Astrocyte (in vitro differentiated cells and primary cell): ENCODE measurements at regions not wholly inside any gene's neighbourhood (a gene's known extent, or its start where the extent isn't known, plus 50 kb on each side); places are given as distances from the start of the nearest gene placed in this dataset.
A peak's percentile ranks its signal among the peaks of the same experiment; 100 is the strongest.

ENCODE experiments used
- DNase-seq: peaks from one replicate; pipeline ENCODE4 v3.0.0-alpha.2; 2010; ENCODE audit warnings: low read depth
- FAIRE-seq: peaks from 2 replicates; lab custom pipeline; 2011; peaks lifted over from hg19 to GRCh38; lab: Jason Lieb, UNC
- H2AFZ ChIP-seq: 2 replicates; pipeline ENCODE4 v1.6.0; 2012; ENCODE audit warnings: low read depth, low read length, inconsistent platforms
- H3K27ac ChIP-seq: 2 replicates; pipeline ENCODE4 v1.5.1; 2011; ENCODE audit warnings: low read depth, low read length, inconsistent platforms
- H3K27me3 ChIP-seq: 2 replicates; pipeline ENCODE4 v1.6.0; 2011; ENCODE audit warnings: low read length, inconsistent platforms; ENCODE audit not compliant: insufficient read depth
- H3K36me3 ChIP-seq: 2 replicates; pipeline ENCODE4 v1.5.1; 2011; ENCODE audit warnings: low read length, inconsistent platforms; ENCODE audit not compliant: insufficient read depth
- H3K4me1 ChIP-seq: 2 replicates; pipeline ENCODE4 v1.5.1; 2011; ENCODE audit warnings: low read length, inconsistent platforms; ENCODE audit not compliant: insufficient read depth
- H3K4me2 ChIP-seq: 2 replicates; pipeline ENCODE4 v1.6.0; 2012; ENCODE audit warnings: low read length, inconsistent platforms
- H3K4me3 ChIP-seq: 2 replicates; pipeline ENCODE4 v1.5.1; 2011; ENCODE audit warnings: low read depth, mild to moderate bottlenecking, low read length, inconsistent platforms; ENCODE audit not compliant: insufficient read depth
- H3K79me2 ChIP-seq: 2 replicates; pipeline ENCODE4 v1.6.0; 2012; ENCODE audit warnings: mild to moderate bottlenecking, low read length, inconsistent platforms; ENCODE audit not compliant: insufficient read depth
- H3K9ac ChIP-seq: 2 replicates; pipeline ENCODE4 v1.6.0; 2012; ENCODE audit warnings: mild to moderate bottlenecking, low read length, inconsistent platforms
- H3K9me3 ChIP-seq: 2 replicates; pipeline ENCODE4 v1.5.1; 2012; ENCODE audit warnings: low read depth, mild to moderate bottlenecking, low read length, inconsistent platforms; ENCODE audit not compliant: insufficient read depth
- H4K20me1 ChIP-seq: 2 replicates; pipeline ENCODE4 v1.6.0; 2012; ENCODE audit warnings: low read length, inconsistent platforms; ENCODE audit not compliant: insufficient read depth
- H3K27ac Mint-ChIP-seq: one replicate; pipeline ENCODE4 v1.8.0; 2021; ENCODE audit warnings: mild to moderate bottlenecking, mixed read lengths; ENCODE audit not compliant: unreplicated experiment
- H3K27me3 Mint-ChIP-seq: one replicate; pipeline ENCODE4 v1.8.0; 2021; ENCODE audit warnings: low read depth, mixed read lengths; ENCODE audit not compliant: unreplicated experiment
- H3K36me3 Mint-ChIP-seq: one replicate; pipeline ENCODE4 v1.8.0; 2021; ENCODE audit warnings: low read depth, mixed read lengths; ENCODE audit not compliant: unreplicated experiment
- H3K4me1 Mint-ChIP-seq: one replicate; pipeline ENCODE4 v1.8.0; 2021; ENCODE audit warnings: low read depth, mixed read lengths; ENCODE audit not compliant: unreplicated experiment
- H3K4me3 Mint-ChIP-seq: one replicate; pipeline ENCODE4 v1.8.0; 2021; ENCODE audit warnings: mild to moderate bottlenecking, moderate library complexity, mixed read lengths; ENCODE audit not compliant: unreplicated experiment
- H3K9me3 Mint-ChIP-seq: one replicate; pipeline ENCODE4 v1.8.0; 2021; ENCODE audit warnings: mild to moderate bottlenecking, mixed read lengths; ENCODE audit not compliant: unreplicated experiment
- CTCF ChIP-seq: IDR thresholded peaks from 2 replicates; pipeline ENCODE4 v1.5.1; 2011; ENCODE audit warnings: low read depth, mild to moderate bottlenecking, inconsistent platforms, low read length, moderate library complexity; ENCODE audit not compliant: insufficient read depth
- EZH2 ChIP-seq: IDR thresholded peaks from 2 replicates; pipeline ENCODE4 v1.6.1; 2012; ENCODE audit warnings: mild to moderate bottlenecking, low read length, inconsistent platforms; ENCODE audit not compliant: insufficient read depth

GRCh38 chr5:8585230-8586018, 716.5 kb downstream of the MTRR start:
- no peaks in the 10 kb centered on the region for H3K36me3 Mint-ChIP-seq
- Histone ChIP-seq H3K4me3 (no peak overlapping the region), H3K27me3 (no peaks in the 10 kb centered on the region), H3K79me2 (no peaks in the 10 kb centered on the region), H3K36me3 (no peaks in the 10 kb centered on the region), H4K20me1 (no peaks in the 10 kb centered on the region), H3K4me2 (no peak overlapping the region), H2AFZ (no peak overlapping the region), H3K4me1 (no peaks in the 10 kb centered on the region), H3K9ac (no peak overlapping the region), H3K9me3 (no peaks in the 10 kb centered on the region), H3K27ac (no peak overlapping the region)
- no peak for TF ChIP-seq EZH2
- peak; percentile 2 for TF ChIP-seq CTCF
- no peak for DNase-seq
- H3K9me3 Mint-ChIP-seq, result no peaks in the 10 kb centered on the region
- H3K4me1 Mint-ChIP-seq, result no peaks in the 10 kb centered on the region
- H3K4me3 Mint-ChIP-seq, result no peak overlapping the region
- no peak for FAIRE-seq
- no peak overlapping the region for H3K27ac Mint-ChIP-seq
- peaks cover 17% of the 10 kb centered on the region for H3K27me3 Mint-ChIP-seq

- H3K4me3 ChIP-seq, result no peak overlapping the region
- no peaks in the 10 kb centered on the region for H3K4me1 ChIP-seq
- no peaks in the 10 kb centered on the region for H3K4me1 Mint-ChIP-seq
- H3K27ac ChIP-seq, result no peak overlapping the region
- no peaks in the 10 kb centered on the region for H3K36me3 Mint-ChIP-seq
- no peak for FAIRE-seq
- no peaks in the 10 kb centered on the region for H3K9me3 ChIP-seq
- no peak for TF ChIP-seq CTCF
- no peak for TF ChIP-seq EZH2
- H3K4me3 Mint-ChIP-seq, result no peak overlapping the region
- H3K4me2 ChIP-seq, result no peak overlapping the region
- H3K27me3 Mint-ChIP-seq, result no peaks in the 10 kb centered on the region
- no peak overlapping the region for H2AFZ ChIP-seq
- no peaks in the 10 kb centered on the region for H3K36me3 ChIP-seq
- no peaks in the 10 kb centered on the region for H4K20me1 ChIP-seq
- H3K9me3 Mint-ChIP-seq, result no peaks in the 10 kb centered on the region
- no peaks in the 10 kb centered on the region for H3K79me2 ChIP-seq
- H3K27ac Mint-ChIP-seq, result no peak overlapping the region
- DNase-seq, result no peak
- no peak overlapping the region for H3K9ac ChIP-seq
- H3K27me3 ChIP-seq, result no peaks in the 10 kb centered on the region
Measured at GRCh38 chr5:8590959-8591358, 722.0 kb downstream of the MTRR start.

GRCh38 chr5:8598356-8598755, 729.4 kb downstream of the MTRR start:
- Histone ChIP-seq H3K79me2 (no peaks in the 10 kb centered on the region), H3K9ac (no peak overlapping the region), H2AFZ (no peak overlapping the region), H3K27me3 (no peaks in the 10 kb centered on the region), H3K9me3 (no peaks in the 10 kb centered on the region), H3K4me3 (no peak overlapping the region), H3K36me3 (no peaks in the 10 kb centered on the region), H3K27ac (no peak overlapping the region), H3K4me2 (no peak overlapping the region), H4K20me1 (no peaks in the 10 kb centered on the region), H3K4me1 (no peaks in the 10 kb centered on the region)
- Mint-ChIP-seq H3K4me1 (peaks cover 4% of the 10 kb centered on the region), H3K27ac (no peak overlapping the region), H3K27me3 (peaks cover 3% of the 10 kb centered on the region), H3K9me3 (no peaks in the 10 kb centered on the region), H3K4me3 (no peak overlapping the region), H3K36me3 (no peaks in the 10 kb centered on the region)
- DNase-seq (no peak), FAIRE-seq (no peak)
- no peak for TF ChIP-seq CTCF
- no peak for TF ChIP-seq EZH2
